T-helper 22 cell (primary cell): ENCODE measurements at regions not wholly inside any gene's neighbourhood (a gene's known extent, or its start where the extent isn't known, plus 50 kb on each side); places are given as distances from the start of the nearest gene placed in this dataset.
"Not testable (repeated sequence)": the region's sequence is repeated elsewhere in the genome, so short reads cannot be mapped to it uniquely, and the experiment has no call there.

ENCODE experiments used
- DNase-seq: peaks from one replicate; pipeline ENCODE4 v3.0.0-alpha.2; 2020; ENCODE audit warnings: low read depth

DNA sequence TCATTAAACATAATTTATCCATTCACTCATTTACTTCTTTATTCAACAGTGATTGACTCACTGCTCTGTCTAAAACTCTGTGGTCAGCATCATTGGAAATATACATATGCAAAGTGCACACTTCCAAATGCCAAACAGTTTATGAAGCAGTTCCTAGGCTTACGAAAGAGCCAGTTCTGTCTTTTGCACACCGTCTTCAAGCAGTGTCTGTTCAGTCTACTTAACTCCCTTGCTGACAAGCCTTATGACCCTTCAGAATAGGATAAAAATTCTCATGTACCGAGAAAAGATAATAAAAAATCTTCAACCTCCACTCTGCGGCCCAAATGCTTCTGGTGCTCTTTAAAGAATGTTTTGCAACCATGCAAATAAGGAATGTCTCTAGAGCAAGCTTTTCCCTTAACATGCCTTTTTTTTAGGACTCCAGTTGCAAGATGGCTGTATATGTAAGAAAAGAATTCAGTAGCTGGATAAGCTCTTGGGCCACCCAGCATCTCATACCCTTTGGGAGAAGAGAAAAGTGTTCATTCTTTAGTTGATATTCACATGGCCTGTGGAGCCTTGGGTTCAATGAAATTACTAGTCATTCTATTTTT, 1037.0 kb upstream of the SLIT2 start:
- no peak for DNase-seq

DNA sequence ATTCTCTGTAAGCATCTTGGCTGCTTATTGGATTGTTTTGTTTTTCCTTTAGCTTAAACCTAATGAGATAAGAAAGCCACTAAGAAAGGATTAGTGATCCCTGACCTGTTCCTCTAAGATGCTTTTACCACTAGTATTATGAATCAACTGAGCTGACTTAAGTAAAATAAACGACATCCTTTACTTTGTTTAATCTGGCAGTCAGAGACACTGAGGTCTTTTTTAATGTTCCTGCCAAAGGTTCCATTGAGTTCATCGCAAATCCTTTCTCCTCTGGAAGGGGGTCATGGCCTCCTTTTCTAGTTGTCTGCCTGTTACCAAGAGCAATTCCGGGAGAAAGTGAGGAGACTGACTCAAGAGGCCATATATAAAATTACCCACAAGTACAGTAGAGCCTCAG, 1038.3 kb upstream of the SLIT2 start:
- no peak for DNase-seq

DNA sequence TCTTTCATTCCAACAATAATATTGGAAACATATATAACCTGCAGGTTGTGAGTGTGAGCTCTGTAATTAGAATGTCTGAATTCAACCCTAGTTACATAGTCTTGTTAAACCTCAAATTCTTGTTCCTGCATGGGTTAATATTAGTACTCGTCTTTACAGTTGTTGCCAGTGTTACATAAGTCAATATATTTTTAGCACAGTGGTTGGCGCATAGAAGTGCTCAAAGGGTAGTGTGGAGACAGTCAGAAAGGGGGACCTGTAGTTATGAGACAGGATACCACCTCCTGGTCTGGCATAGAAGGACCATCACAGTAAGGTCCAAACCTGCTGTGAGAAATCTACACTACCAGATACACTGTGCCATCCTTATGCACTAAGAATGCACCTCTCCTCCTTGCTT, 1045.9 kb upstream of the SLIT2 start:
- DNase-seq = no peak

DNA sequence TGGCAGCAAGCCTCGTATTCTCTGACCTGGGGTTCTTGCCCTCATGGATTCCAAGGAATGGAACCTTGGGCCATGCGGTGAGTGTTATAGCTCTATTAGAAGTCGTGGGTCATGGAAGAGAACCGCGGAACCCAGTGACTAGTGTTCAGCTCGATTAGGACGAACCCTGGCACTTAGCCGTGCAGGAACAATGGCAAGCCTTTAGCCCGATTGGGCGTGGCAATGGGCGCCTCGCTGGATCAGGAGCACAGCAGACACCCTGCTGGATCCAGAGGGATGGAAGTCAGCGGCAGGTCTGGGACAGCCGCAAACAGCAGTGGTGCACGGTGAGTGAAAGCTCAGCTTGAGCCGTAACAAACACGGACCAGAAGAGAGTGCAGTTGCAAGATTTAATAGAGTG, 1053.9 kb upstream of the SLIT2 start:
- DNase-seq = not testable (repeated sequence)

DNA sequence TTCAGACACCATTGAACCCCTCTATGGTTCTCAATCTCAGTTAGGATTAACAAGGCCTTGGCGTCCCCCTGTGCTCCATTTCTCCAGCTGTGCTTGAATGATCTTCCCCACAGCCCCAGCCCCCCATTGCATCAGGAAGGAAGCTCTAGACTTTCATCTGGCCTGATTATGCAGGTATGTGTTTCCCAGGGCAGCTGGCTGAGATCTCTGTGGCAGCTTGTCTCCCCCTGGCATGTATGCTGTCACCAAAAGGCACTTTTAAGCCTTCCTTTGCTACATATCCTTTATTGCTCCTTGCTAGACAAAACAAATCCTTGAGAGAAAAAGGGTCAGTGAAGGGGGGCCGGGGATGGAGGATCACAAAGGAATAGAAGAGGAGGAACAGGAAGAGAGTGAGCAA, 1056.0 kb upstream of the SLIT2 start:
- DNase-seq = no peak

DNA sequence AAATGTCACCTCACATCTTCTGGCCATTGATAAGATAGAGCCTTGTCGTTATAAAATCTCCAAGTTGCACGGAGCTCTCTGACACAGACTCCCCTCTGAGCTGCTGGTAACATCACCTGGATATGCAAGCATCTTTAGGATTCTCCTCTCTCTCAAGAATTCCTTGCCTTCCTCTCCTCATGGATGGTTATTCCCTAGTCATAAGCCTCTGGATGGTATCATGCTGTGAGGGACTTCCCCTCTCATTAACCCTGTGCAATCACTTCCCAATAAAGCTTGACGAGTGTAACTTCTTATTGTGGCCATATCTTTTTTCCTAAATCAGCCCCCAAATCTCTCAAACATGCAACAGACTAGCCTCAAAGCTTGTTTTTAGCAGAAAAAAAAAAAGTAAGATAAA, 1057.0 kb upstream of the SLIT2 start:
- no peak for DNase-seq

DNA sequence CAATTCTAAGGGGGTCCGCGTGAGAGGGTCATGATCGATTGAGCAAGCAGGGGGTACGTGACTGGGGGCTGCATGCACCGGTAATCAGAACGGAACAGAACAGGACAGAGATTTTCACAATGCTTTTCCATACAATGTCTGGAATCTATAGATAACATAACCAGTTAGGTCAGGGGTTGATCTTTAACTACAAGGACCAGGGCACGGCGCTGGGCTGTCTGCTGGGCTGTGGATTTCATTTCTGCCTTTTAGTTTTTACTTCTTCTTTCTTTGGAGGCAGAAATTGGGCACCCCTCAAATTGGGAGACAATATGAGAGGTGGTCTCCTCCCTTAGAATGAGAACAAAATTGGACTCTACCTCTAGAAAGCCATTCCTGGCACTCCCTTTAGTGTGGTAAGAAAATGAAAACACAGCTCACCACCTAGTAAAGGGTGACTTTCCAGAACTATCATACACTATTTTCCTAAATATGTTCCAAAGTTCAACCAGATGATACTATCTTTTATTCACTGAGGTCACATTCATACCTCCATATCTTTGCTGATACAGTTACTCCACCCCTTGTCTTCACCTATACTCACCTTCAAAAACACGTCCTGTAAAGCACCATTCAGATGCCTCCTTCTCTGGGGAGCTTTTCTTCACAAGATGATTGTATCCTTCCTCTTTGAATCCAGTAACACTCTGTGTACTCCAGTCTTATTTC, 1058.3 kb upstream of the SLIT2 start:
- no peak for DNase-seq

DNA sequence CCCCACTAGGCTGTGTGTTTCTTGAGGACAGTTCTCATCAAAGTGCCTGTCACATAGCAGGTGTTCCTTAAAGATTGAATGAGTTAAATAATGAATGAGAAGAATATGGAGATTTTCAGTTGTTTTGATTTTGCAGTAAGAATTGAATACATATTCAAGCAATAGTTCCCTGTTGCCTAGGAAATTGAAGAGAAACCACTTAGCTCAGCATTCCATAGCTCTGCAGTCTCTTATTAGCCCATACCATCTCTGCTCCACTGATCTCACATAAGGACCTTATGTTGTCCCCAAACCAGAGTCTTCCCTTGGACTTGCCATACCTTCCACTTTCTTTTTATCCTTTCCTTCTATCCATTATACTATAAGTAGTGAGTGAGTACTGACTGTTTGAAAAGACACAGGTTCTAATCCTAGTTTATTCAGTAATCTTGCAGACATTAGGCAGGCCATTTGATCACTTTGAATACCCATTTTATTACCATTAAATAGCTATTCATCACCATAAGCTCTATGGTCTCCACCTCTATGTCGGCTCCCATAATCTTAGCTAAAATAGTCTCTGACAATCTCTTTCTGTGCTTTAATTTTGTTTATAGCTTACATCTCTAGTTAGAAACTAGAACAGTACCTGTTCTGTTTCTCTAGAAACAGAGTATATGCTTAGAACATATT, 1059.6 kb upstream of the SLIT2 start:
- no peak for DNase-seq

DNA sequence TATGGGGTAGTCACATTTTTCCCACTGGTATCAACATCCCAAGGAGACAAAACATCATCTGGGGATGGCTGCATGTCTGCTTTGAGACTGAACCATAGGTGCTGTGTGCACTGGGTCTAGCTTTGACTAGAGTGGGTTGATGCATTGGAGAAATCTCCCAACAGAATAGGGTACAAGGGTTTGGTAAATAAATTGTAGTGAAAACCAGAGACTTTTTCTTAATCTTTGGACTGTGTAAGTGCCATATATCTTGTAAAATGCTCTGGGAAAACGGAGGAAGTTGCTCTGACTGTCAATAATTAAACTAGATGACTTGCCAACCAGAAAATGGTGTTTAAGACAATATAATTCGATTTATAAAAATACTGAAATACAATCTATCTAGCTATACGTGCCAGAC, 1064.0 kb upstream of the SLIT2 start:
- DNase-seq = no peak

DNA sequence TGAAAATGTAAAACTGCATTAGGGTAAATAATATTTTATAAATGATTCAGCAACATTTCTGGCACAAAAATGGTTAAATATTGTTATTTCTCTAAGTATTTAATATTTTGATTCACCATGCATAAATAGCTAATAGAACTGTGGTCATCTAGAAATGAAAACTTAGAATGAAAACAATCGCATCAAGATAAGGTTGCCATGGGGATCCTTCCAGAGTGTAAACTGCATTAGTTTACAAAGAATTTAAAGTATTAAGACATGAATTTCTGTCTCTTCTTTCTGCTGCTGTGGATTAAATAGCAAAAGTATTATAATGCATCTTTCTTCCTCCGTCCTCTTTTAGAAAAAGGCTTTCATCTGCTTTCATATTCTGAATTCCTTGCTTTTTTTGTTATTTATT, 1064.6 kb upstream of the SLIT2 start:
- no peak for DNase-seq

DNA sequence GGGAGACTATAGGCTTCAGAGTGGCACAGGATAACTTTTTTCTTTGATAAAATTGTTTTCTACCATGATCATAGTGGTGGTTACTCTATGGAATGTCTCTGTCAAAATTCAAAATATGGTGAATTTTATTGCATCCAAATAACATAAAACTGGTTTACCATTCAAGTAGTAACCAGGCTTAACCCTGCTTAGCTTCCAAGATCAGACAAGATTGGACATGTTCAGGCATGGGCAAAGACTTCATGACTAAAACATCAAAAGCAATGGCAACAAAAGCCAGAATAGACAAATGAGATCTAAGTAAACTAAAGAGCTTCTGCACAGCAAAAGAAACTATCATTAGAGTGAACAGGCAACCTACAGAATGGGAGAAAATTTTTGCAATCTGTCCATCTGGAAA, 1070.1 kb upstream of the SLIT2 start:
- DNase-seq = not testable (repeated sequence)

DNA sequence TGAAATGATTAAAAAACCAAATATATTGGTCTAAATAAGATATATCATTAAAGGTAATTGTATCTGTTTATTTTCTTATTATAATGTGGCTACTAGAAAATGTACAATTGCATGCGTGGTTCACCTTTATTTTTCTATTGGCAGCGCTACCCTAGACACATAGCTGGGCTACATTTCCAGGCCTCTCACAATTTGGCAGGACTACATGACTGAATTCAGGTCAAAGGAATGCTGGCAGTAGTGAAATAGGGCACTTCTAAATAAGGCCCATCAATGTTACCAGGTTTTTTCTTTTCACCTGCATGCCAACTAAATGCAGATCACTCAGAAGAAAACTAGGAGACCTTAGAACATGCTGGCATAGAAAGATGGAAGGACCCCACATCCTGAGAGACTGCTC, 1072.9 kb upstream of the SLIT2 start:
- no peak for DNase-seq

DNA sequence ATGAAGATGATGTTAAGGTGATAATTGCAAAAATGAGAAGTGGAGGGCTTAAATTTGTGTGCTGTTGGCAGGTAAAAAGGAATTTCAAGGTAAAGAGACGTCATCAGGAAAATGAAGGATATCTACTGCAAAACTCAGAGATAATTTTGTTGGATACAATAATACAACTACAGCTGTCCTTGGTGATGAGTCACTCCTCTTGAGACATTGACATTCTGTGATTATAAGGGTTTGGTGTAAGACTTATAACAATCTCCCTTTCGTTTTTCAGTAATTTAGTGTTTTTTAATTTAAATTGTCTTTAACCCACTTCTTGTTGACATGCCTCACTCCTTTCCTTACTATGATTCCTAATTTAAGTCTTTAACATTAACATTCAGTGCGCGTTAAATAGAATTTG, 1074.1 kb upstream of the SLIT2 start:
- no peak for DNase-seq

DNA sequence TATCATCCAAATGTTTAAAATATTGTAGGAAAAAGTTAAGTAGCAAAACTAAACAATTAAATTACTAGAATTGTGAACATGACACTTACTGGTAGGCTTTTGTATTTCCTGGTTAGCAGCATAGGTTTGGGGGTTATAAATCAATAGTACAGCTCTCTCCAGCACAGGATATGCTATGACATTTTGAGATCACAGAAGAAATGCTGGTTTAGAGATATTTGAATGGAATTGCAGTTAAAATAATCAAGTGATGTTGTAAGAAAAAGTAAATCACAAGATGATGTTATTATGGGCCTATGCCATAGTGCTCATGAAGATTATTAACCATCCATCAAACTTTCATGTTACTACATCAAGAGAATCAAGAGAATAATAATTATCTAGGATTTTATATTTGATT, 1079.9 kb upstream of the SLIT2 start:
- no peak for DNase-seq

DNA sequence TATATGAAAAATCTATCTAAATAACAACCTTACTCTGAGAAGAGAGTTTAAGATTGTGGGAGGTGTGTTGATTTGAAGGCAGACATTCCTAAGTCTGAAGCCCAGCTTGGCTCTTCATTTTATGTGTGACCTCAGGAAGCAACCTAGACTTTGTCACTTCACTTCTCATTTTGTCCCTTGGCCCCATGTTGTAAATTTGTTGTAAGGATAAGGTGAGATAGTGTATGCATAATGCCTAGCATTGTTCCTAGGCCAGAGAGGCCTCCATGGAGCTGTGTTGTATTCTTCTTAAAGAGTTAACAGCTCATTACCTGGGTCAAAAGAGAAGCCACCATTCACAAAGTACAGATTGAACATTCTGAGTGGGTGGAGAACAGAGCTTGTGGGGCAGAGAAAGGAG, 1084.4 kb upstream of the SLIT2 start:
- no peak for DNase-seq

DNA sequence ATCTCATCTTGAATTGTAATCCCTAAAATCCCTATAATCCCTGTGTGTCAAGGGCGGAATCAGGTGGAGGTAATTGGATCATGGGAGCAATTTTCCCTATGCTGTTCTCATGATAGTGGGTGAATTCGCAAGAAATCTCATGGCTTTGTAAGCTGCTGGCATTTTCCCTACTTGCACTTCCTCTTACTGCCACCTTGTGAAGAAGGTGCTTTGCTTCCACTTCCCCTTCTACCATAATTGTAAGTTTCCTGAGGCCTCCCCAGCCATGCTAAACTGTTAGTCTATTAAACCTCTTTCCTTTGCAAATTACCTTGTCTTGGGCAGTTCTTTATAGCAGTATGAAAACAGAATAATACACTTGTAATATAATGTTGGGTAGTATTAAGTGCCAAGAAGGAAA, 1087.4 kb upstream of the SLIT2 start:
- DNase-seq = no peak

DNA sequence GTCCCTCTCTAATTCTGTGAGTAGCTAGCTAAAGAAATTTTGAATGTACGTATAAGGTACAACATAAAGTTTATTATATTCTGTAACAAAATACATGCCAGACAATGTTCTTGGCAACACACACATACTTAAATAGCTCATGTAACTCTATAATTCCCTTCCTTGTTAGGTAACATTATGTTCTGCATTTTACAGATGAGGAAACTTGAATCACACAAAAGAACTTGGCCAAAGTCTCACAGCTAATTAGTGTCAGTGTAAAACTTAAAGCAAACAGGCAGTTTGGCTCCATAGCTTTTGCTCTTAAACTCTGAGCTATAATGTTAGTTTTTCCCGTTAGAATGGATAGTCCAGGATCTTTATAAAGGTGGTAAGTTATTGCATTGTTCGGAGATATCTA, 1091.8 kb upstream of the SLIT2 start:
- DNase-seq = no peak

DNA sequence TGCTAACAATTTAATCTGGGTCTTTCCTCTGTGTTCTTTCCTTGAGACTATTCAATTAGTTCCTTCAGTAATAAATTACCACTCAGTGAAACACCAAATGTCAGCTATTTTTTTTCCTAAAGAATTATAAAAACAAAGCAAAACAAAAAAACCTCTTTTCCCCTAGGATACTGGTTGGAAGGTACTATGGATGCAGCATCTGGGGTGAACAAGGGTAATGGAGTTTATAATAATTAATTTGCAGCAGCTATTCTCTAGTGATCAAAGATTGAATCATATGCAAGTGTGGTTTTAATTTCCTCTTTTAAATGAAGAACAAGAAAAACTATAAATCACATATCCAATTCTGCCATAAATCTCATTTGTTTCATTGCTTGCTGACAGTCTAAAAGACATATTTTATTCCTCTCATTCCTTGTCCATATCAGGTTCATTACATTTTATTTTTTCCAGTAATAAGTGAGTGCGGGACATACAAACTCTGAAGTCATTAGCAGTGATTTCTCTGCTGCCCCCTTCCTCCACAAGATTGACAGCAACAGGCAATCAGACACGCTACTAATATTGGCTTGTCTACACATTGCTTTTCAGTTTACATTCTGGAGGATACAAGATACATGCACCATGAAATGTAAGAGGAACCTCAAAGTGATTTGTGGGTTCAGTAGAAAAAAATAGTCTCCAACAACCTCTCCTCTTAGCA, 1093.4 kb upstream of the SLIT2 start:
- no peak for DNase-seq

DNA sequence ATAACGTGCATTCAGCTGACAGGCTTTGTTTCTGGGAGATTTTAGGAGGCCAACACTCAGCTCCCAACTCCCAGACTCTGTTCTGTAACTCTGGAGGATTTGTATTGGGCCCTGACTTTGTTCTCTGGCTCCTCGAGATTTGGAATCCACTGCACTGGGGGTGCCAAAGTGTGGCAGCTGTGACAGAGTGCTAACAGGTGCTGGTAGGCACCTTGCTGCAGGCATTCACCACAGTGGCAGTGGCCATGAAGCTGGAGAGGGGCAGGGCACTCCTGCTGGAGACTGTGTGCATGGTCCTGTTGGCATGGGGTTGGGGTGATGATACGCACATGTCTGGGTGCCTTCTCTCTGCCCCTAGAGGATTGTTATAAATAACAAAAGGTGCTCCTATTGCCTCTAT, 1094.9 kb upstream of the SLIT2 start:
- DNase-seq = no peak

DNA sequence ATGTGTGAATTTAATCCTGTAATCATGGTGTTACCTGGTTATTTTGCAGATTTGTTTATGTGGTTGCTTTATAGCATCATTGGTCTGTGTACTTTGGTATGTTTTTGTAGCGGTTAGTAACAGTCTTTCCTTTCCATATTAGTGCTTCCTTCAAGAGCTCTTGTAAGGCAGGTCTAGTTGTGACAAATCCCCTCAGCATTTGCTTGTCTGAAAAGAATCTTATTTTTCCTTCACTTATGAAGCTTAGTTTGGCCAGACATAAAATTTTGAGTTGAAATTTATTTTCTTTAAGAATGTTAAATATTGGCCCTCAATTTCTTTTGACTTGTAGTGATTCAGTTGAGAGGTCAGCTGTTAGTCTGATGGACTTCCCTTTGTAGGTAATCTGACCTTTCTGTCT, 1096.1 kb upstream of the SLIT2 start:
- DNase-seq = no peak

DNA sequence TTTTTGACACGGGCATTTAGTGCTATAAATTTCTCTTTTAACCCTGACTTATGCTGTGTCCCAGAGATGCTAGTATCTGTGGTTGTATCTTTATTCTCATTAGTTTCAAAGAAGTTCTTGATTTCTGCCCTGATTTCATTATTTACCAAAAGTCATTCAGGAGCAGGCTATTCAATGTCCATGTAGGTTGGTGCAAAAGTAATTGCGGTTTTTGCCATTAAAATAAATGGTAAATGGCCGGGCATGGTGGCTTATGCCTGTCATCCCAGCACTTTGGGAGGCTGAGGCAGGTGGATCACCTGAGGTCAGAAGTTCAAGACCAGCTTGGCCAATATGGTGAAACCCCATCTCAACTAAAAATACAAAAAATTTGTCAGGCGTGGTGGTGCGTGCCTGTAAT, 1097.4 kb upstream of the SLIT2 start:
- not testable (repeated sequence) for DNase-seq

DNA sequence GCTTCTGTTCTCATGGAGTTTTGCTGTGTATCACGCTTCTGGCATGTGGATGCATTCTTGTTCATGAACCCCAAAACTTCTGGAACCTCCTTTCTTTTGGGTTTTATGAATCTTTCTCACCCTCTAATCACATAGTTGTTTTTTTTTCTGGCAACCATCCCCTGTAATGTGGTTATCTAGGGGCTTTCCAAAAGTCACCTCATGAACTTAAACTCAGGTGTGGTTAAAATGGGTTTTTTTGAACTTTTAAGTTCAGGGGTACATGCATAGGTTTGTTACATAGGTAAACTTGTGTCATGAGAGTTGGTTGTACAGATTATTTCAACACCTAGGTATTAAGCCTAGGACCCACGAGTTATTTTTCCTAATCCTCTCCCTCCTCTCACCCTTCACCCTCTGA, 1099.4 kb upstream of the SLIT2 start:
- DNase-seq = no peak

DNA sequence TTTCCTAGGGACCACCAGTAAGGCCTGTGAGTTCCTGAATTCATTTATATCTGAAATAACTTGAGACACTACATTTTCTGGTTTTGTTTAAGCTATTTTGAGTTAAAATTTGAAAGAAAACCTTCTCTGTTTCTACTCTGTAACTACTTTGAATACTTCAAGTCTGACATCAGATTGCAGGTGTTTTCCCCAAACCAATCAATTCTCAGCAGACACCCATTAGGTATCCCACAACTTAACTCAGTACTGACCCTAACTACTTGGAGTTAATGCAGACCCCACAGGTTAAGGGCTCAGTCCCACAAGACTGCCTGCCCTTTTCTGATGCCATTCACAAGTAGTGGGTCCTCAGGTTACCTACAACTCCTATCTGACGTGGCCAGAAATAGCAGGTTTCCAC, 1100.0 kb upstream of the SLIT2 start:
- DNase-seq = no peak
